ENCODE measurements at regions not wholly inside any gene's neighbourhood (a gene's known extent, or its start where the extent isn't known, plus 50 kb on each side); places are given as distances from the start of the nearest gene placed in this dataset.
"Not testable (repeated sequence)": the region's sequence is repeated elsewhere in the genome, so short reads cannot be mapped to it uniquely, and the experiment has no call there.

- Mint-ChIP-seq H3K4me1 (no peaks in the 10 kb centered on the region), H3K36me3 (no peaks in the 10 kb centered on the region), H3K27me3 (peaks cover 0 to 16% (median 7%) of the 10 kb centered on the region in 3 donors), H3K27ac (no peak overlapping the region), H3K4me3 (no peak overlapping the region), H3K9me3 (no peaks in the 10 kb centered on the region)
- no peak for ATAC-seq (ENCODE audit: low read depth in 2 of 2)
- DNase-seq = no peak
These were observed 51.2 kb upstream of the SGCE start for GRCh38 chr7:94706996-94707740.

- Mint-ChIP-seq H3K27ac (no peak overlapping the region), H3K4me1 (no peaks in the 10 kb centered on the region), H3K36me3 (no peaks in the 10 kb centered on the region), H3K4me3 (no peak overlapping the region), H3K27me3 (peaks cover 0 to 9% (median 7%) of the 10 kb centered on the region in 3 donors), H3K9me3 (peaks cover 0 to 3% (median 0%) of the 10 kb centered on the region in 7 donors)
- DNase-seq (no peak), ATAC-seq (ENCODE audit: low read depth in 2 of 2) (no peak)
These were observed 54.3 kb upstream of the SGCE start for GRCh38 chr7:94710256-94710655.

GRCh38 chr7:94722360-94722759 lies 66.4 kb upstream of the SGCE start:
- not testable (repeated sequence) for ATAC-seq (ENCODE audit: low read depth in 2 of 2); DNase-seq; H3K4me1 Mint-ChIP-seq; H3K36me3 Mint-ChIP-seq; H3K27me3 Mint-ChIP-seq; H3K27ac Mint-ChIP-seq; H3K4me3 Mint-ChIP-seq
- peaks cover 0 to 12% (median 5%) of the 10 kb centered on the region in 7 donors for H3K9me3 Mint-ChIP-seq

GRCh38 chr7:94728893-94729292 lies 73.0 kb upstream of the SGCE start:
- peaks cover 5 to 28% (median 11%) of the 10 kb centered on the region in 7 donors for H3K9me3 Mint-ChIP-seq
- peaks cover 8 to 43% (median 32%) of the 10 kb centered on the region in 3 donors for H3K27me3 Mint-ChIP-seq
- not testable (repeated sequence) for ATAC-seq (ENCODE audit: low read depth in 2 of 2); H3K27ac Mint-ChIP-seq; H3K4me3 Mint-ChIP-seq; H3K4me1 Mint-ChIP-seq; DNase-seq
- H3K36me3 Mint-ChIP-seq = peaks cover 6 to 13% of the 10 kb centered on the region in 2 donors

GRCh38 chr7:94738071-94738470 lies 82.1 kb upstream of the SGCE start:
- no peak for DNase-seq
- Mint-ChIP-seq H3K27me3 (peaks cover 0 to 3% (median 0%) of the 10 kb centered on the region in 3 donors), H3K9me3 (peaks cover 0 to 7% (median 0%) of the 10 kb centered on the region in 7 donors), H3K4me1 (no peaks in the 10 kb centered on the region), H3K4me3 (no peak overlapping the region), H3K27ac (no peak overlapping the region), H3K36me3 (no peaks in the 10 kb centered on the region)
- no peak for ATAC-seq (ENCODE audit: low read depth in 2 of 2)

GRCh38 chr7:94739180-94739579 lies 83.2 kb upstream of the SGCE start:
- Mint-ChIP-seq H3K9me3 (peaks cover 0 to 7% (median 0%) of the 10 kb centered on the region in 7 donors), H3K4me1 (no peaks in the 10 kb centered on the region), H3K27me3 (peaks cover 0 to 5% (median 0%) of the 10 kb centered on the region in 3 donors), H3K36me3 (no peaks in the 10 kb centered on the region), H3K4me3 (no peak overlapping the region), H3K27ac (no peak overlapping the region)
- ATAC-seq (ENCODE audit: low read depth in 2 of 2) (no peak), DNase-seq (no peak)

GRCh38 chr7:94740509-94740908 lies 84.6 kb upstream of the SGCE start:
- ATAC-seq (ENCODE audit: low read depth in 2 of 2) (no peak), DNase-seq (no peak)
- Mint-ChIP-seq H3K4me1 (no peaks in the 10 kb centered on the region), H3K4me3 (no peak overlapping the region), H3K36me3 (no peaks in the 10 kb centered on the region), H3K9me3 (no peaks in the 10 kb centered on the region), H3K27me3 (peaks cover 0 to 6% (median 0%) of the 10 kb centered on the region in 3 donors), H3K27ac (no peak overlapping the region)

GRCh38 chr7:94741179-94741578 lies 85.2 kb upstream of the SGCE start:
- no peaks in the 10 kb centered on the region for H3K36me3 Mint-ChIP-seq
- no peak overlapping the region for H3K27ac Mint-ChIP-seq
- no peak overlapping the region for H3K4me3 Mint-ChIP-seq
- DNase-seq (no peak), ATAC-seq (ENCODE audit: low read depth in 2 of 2) (no peak)
- H3K4me1 Mint-ChIP-seq = no peaks in the 10 kb centered on the region
- H3K27me3 Mint-ChIP-seq = peaks cover 0 to 6% (median 0%) of the 10 kb centered on the region in 3 donors
- H3K9me3 Mint-ChIP-seq = no peaks in the 10 kb centered on the region

- peaks cover 0 to 31% (median 23%) of the 10 kb centered on the region in 7 donors for H3K9me3 Mint-ChIP-seq
- DNase-seq = no peak
- H3K27ac Mint-ChIP-seq = no peak overlapping the region
- no peaks in the 10 kb centered on the region for H3K36me3 Mint-ChIP-seq
- H3K27me3 Mint-ChIP-seq = peaks cover 0 to 6% (median 5%) of the 10 kb centered on the region in 3 donors
- no peaks in the 10 kb centered on the region for H3K4me1 Mint-ChIP-seq
- no peak overlapping the region for H3K4me3 Mint-ChIP-seq
- ATAC-seq (ENCODE audit: low read depth in 2 of 2) = no peak
These were observed 92.4 kb upstream of the SGCE start for GRCh38 chr7:94748376-94748775.

- H3K27ac Mint-ChIP-seq = no peak overlapping the region
- H3K9me3 Mint-ChIP-seq = peaks cover 6 to 14% (median 11%) of the 10 kb centered on the region in 7 donors
- DNase-seq = no peak
- no peak for ATAC-seq (ENCODE audit: low read depth in 2 of 2)
- peaks cover 0 to 22% (median 11%) of the 10 kb centered on the region in 3 donors for H3K27me3 Mint-ChIP-seq
- peaks cover 0 to 16% of the 10 kb centered on the region in 2 donors for H3K36me3 Mint-ChIP-seq
- no peak overlapping the region for H3K4me3 Mint-ChIP-seq
- no peaks in the 10 kb centered on the region for H3K4me1 Mint-ChIP-seq
These were observed 104.6 kb upstream of the SGCE start for GRCh38 chr7:94760446-94761100.

GRCh38 chr7:94761451-94761850 lies 105.5 kb upstream of the SGCE start:
- peaks cover 0 to 13% (median 11%) of the 10 kb centered on the region in 3 donors for H3K27me3 Mint-ChIP-seq
- no peak overlapping the region for H3K4me3 Mint-ChIP-seq
- no peaks in the 10 kb centered on the region for H3K4me1 Mint-ChIP-seq
- peaks cover 0 to 9% of the 10 kb centered on the region in 2 donors for H3K36me3 Mint-ChIP-seq
- H3K9me3 Mint-ChIP-seq = peaks cover under 1 to 8% (median 5%) of the 10 kb centered on the region in 7 donors
- H3K27ac Mint-ChIP-seq = no peak overlapping the region
- DNase-seq (no peak), ATAC-seq (ENCODE audit: low read depth in 2 of 2) (no peak)

- no peaks in the 10 kb centered on the region for H3K4me1 Mint-ChIP-seq
- no peak for ATAC-seq (ENCODE audit: low read depth in 2 of 2)
- no peak overlapping the region for H3K4me3 Mint-ChIP-seq
- no peak overlapping the region for H3K27ac Mint-ChIP-seq
- peaks cover 0 to 7% (median 0%) of the 10 kb centered on the region in 7 donors for H3K9me3 Mint-ChIP-seq
- H3K36me3 Mint-ChIP-seq = no peaks in the 10 kb centered on the region
- no peak for DNase-seq
- peaks cover 0 to 6% (median 0%) of the 10 kb centered on the region in 3 donors for H3K27me3 Mint-ChIP-seq
These were observed 107.3 kb upstream of the SGCE start for GRCh38 chr7:94763268-94763667.

GRCh38 chr7:94769724-94770123 lies 113.8 kb upstream of the SGCE start:
- ATAC-seq (ENCODE audit: low read depth in 2 of 2) = no peak
- DNase-seq = no peak
- Mint-ChIP-seq H3K4me3 (no peak overlapping the region), H3K27me3 (peaks cover 0 to 22% (median 5%) of the 10 kb centered on the region in 3 donors), H3K4me1 (no peaks in the 10 kb centered on the region), H3K27ac (no peak overlapping the region), H3K36me3 (no peaks in the 10 kb centered on the region), H3K9me3 (peaks cover 0 to 3% (median 0%) of the 10 kb centered on the region in 7 donors)

Measured in naive B cell (primary cell).